WTC11 (cell line): ENCODE measurements at regions not wholly inside any gene's neighbourhood (a gene's known extent, or its start where the extent isn't known, plus 50 kb on each side); places are given as distances from the start of the nearest gene placed in this dataset.

Experiments used
- ATAC-seq: fragments of 200-7000 bp; cut with Tn5 transposase; 2 replicates; pipeline ENCODE4 v1.10.0; 2021; ENCODE audit warnings: mild to moderate bottlenecking, moderate library complexity
- CTCF ChIA-PET: fragments of 300-600 bp; sonication (Branson Sonifier 250); formaldehyde crosslinking; loops from one replicate; lab custom pipeline; 2021; ENCODE audit warnings: antibody characterized with exemption; lab: Charles Lee
- POLR2A ChIA-PET: fragments of 350-600 bp; sonication (Branson Sonifier 250); formaldehyde crosslinking; loops from one replicate; lab custom pipeline; 2021; ENCODE audit warnings: antibody characterized with exemption; lab: Charles Lee
- DNase-seq: peaks from one replicate; pipeline ENCODE4 v3.0.0; 2021; ENCODE audit warnings: low spot score
- H3K27ac Mint-ChIP-seq: 2 replicates; pipeline ENCODE4 v1.8.0; 2021; ENCODE audit warnings: mixed read lengths
- H3K27me3 Mint-ChIP-seq: 2 replicates; pipeline ENCODE4 v1.8.0; 2021; ENCODE audit warnings: low read depth, mild to moderate bottlenecking, moderate library complexity, mixed read lengths
- H3K36me3 Mint-ChIP-seq: 2 replicates; pipeline ENCODE4 v1.8.0; 2021; ENCODE audit warnings: mixed read lengths
- H3K4me1 Mint-ChIP-seq: 2 replicates; pipeline ENCODE4 v1.8.0; 2022; ENCODE audit warnings: mixed read lengths
- H3K4me3 Mint-ChIP-seq: 2 replicates; pipeline ENCODE4 v1.8.0; 2021; ENCODE audit warnings: mild to moderate bottlenecking, moderate library complexity, mixed read lengths
- H3K9me3 Mint-ChIP-seq: 2 replicates; pipeline ENCODE4 v1.8.0; 2021; ENCODE audit warnings: mixed read lengths
- AFF4 ChIP-seq: sonication (generic); formaldehyde crosslinking; IDR thresholded peaks from 2 replicates; pipeline ENCODE4 v1.8.1; 2023; ENCODE audit warnings: mild to moderate bottlenecking, missing genetic modification reagents, borderline replicate concordance
- ATF6 ChIP-seq: sonication (generic); formaldehyde crosslinking; IDR thresholded peaks from 2 replicates; pipeline ENCODE4 v1.8.1; 2023; ENCODE audit warnings: mild to moderate bottlenecking, missing genetic modification reagents
- CREB1 ChIP-seq: sonication (generic); formaldehyde crosslinking; IDR thresholded peaks from 2 replicates; pipeline ENCODE4 v1.8.0; 2023; ENCODE audit warnings: mild to moderate bottlenecking, missing genetic modification reagents
- E2F1 ChIP-seq: sonication (generic); formaldehyde crosslinking; IDR thresholded peaks from 2 replicates; pipeline ENCODE4 v1.8.0; 2022; ENCODE audit warnings: mild to moderate bottlenecking, missing genetic modification reagents
- E2F4 ChIP-seq: sonication (generic); formaldehyde crosslinking; IDR thresholded peaks from 2 replicates; pipeline ENCODE4 v1.8.1; 2022; ENCODE audit warnings: low read depth, mild to moderate bottlenecking, moderate library complexity, missing genetic modification reagents, borderline replicate concordance
- E2F5 ChIP-seq: sonication (generic); formaldehyde crosslinking; IDR thresholded peaks from 2 replicates; pipeline ENCODE4 v1.8.1; 2022; ENCODE audit warnings: mild to moderate bottlenecking, moderate library complexity, missing genetic modification reagents
- EMX1 ChIP-seq: fragments of 250-450 bp; sonication (Bioruptor Pico); IDR thresholded peaks from 2 replicates; pipeline ENCODE4 v1.8.0; 2021; ENCODE audit warnings: mild to moderate bottlenecking
- FOXK1 ChIP-seq: sonication (generic); formaldehyde crosslinking; IDR thresholded peaks from 2 replicates; pipeline ENCODE4 v1.8.0; 2022; ENCODE audit warnings: mild to moderate bottlenecking, moderate library complexity, missing genetic modification reagents
- JAZF1 ChIP-seq: fragments of 250-450 bp; sonication (Bioruptor Pico); IDR thresholded peaks from 2 replicates; pipeline ENCODE4 v1.9.0; 2021; ENCODE audit warnings: moderate library complexity, mild to moderate bottlenecking, inconsistent platforms
- MLX ChIP-seq: sonication (generic); formaldehyde crosslinking; IDR thresholded peaks from 2 replicates; pipeline ENCODE4 v1.8.1; 2023; ENCODE audit warnings: mild to moderate bottlenecking, missing genetic modification reagents, moderate library complexity
- MXD4 ChIP-seq: fragments of 250-450 bp; sonication (Bioruptor Pico); IDR thresholded peaks from 2 replicates; pipeline ENCODE4 v1.8.0; 2021; ENCODE audit warnings: mild to moderate bottlenecking, moderate library complexity, borderline replicate concordance
- MYBL2 ChIP-seq: sonication (generic); formaldehyde crosslinking; IDR thresholded peaks from 2 replicates; pipeline ENCODE4 v1.8.1; 2023; ENCODE audit warnings: mild to moderate bottlenecking, moderate library complexity, missing genetic modification reagents
- NFATC4 ChIP-seq: fragments of 250-450 bp; sonication (Bioruptor Pico); IDR thresholded peaks from 2 replicates; pipeline ENCODE4 v1.9.0; 2021; ENCODE audit warnings: mild to moderate bottlenecking
- NFE2L1 ChIP-seq: sonication (generic); formaldehyde crosslinking; IDR thresholded peaks from 2 replicates; pipeline ENCODE4 v1.8.1; 2023; ENCODE audit warnings: missing genetic modification reagents
- SMAD3 ChIP-seq: sonication (generic); formaldehyde crosslinking; IDR thresholded peaks from 2 replicates; pipeline ENCODE4 v1.8.0; 2022; ENCODE audit warnings: missing genetic modification reagents, mild to moderate bottlenecking, borderline replicate concordance
- SMAD4 ChIP-seq: sonication (generic); formaldehyde crosslinking; IDR thresholded peaks from 2 replicates; pipeline ENCODE4 v1.8.0; 2022; ENCODE audit warnings: mild to moderate bottlenecking, missing genetic modification reagents
- SOX15 ChIP-seq: fragments of 250-450 bp; sonication (Bioruptor Pico); IDR thresholded peaks from 2 replicates; pipeline ENCODE4 v1.9.0; 2021; ENCODE audit warnings: mild to moderate bottlenecking
- SP1 ChIP-seq: sonication (generic); formaldehyde crosslinking; conservative IDR thresholded peaks from 2 replicates; pipeline ENCODE4 v1.8.1; 2022; ENCODE audit warnings: missing genetic modification reagents
- TCF7 ChIP-seq: sonication (generic); formaldehyde crosslinking; IDR thresholded peaks from 2 replicates; pipeline ENCODE4 v1.8.0; 2022; ENCODE audit warnings: mild to moderate bottlenecking, low read depth, missing genetic modification reagents, moderate library complexity
- ZNF138 ChIP-seq: sonication (generic); formaldehyde crosslinking; conservative IDR thresholded peaks from 2 replicates; pipeline ENCODE4 v1.8.1; 2022; ENCODE audit warnings: mild to moderate bottlenecking, moderate library complexity, missing genetic modification reagents
- ZNF219 ChIP-seq: sonication (generic); formaldehyde crosslinking; IDR thresholded peaks from 2 replicates; pipeline ENCODE4 v1.8.0; 2023; ENCODE audit warnings: missing genetic modification reagents, mild to moderate bottlenecking, borderline replicate concordance
- ZNF317 ChIP-seq: sonication (generic); formaldehyde crosslinking; IDR thresholded peaks from 2 replicates; pipeline ENCODE4 v1.8.1; 2023; ENCODE audit warnings: low read depth, mild to moderate bottlenecking, moderate library complexity, missing genetic modification reagents, borderline replicate concordance
- ZNF423 ChIP-seq: fragments of 250-450 bp; sonication (Bioruptor Pico); IDR thresholded peaks from 2 replicates; pipeline ENCODE4 v2.1.2; 2022; ENCODE audit warnings: mild to moderate bottlenecking, moderate library complexity
- ZNF425 ChIP-seq: fragments of 250-450 bp; sonication (Bioruptor Pico); conservative IDR thresholded peaks from 2 replicates; pipeline ENCODE4 v1.9.0; 2021; ENCODE audit warnings: mild to moderate bottlenecking
- ZSCAN18 ChIP-seq: fragments of 250-450 bp; sonication (Bioruptor Pico); IDR thresholded peaks from 2 replicates; pipeline ENCODE4 v2.1.2; 2022; ENCODE audit warnings: mild to moderate bottlenecking, moderate library complexity

- Mint-ChIP-seq H3K27me3 (no peaks in the 10 kb centered on the region), H3K36me3 (no peaks in the 10 kb centered on the region), H3K9me3 (0 out of 2 replicates have a peak, but pooled peaks cover 6% of the 10 kb centered on the region), H3K4me1 (no peaks in the 10 kb centered on the region), H3K4me3 (no peak overlapping the region)
- POLR2A ChIA-PET: no interaction called here
- no peak for DNase-seq
- CTCF ChIA-PET: no interaction called here
- TF ChIP-seq E2F4 (CRISPR knock-in tag): no peak
- TF ChIP-seq MLX: no peak
- TF ChIP-seq FOXK1: no peak
- no peak for TF ChIP-seq NFATC4
- TF ChIP-seq SOX15 (CRISPR knock-in tag): no peak
- no peak for TF ChIP-seq EMX1 (CRISPR knock-in tag)
- no peak for TF ChIP-seq SP1 (CRISPR knock-in tag)
- no peak for TF ChIP-seq ZNF138 (CRISPR knock-in tag)
- no peak for TF ChIP-seq ZSCAN18
- TF ChIP-seq E2F1 (CRISPR knock-in tag): no peak
- TF ChIP-seq NFE2L1: no peak
- TF ChIP-seq ZNF425: no peak
- TF ChIP-seq ZNF219: no peak
- TF ChIP-seq, all 79 proteins: peak for 0
- no peak for ATAC-seq
- no peak overlapping the region for H3K27ac Mint-ChIP-seq
Observed at GRCh38 chr2:83725735-83726134, 733.3 kb downstream of the SUCLG1 start.

- Mint-ChIP-seq H3K27me3 (no peaks in the 10 kb centered on the region), H3K4me1 (no peaks in the 10 kb centered on the region), H3K36me3 (no peaks in the 10 kb centered on the region), H3K9me3 (no peaks in the 10 kb centered on the region; the same call in 1 of the 2 replicates), H3K27ac (no peak overlapping the region), H3K4me3 (no peak overlapping the region)
- ATAC-seq (no peak), DNase-seq (no peak)
- ChIA-PET CTCF (no interaction called here), POLR2A (no interaction called here)
- no peak for TF ChIP-seq AFF4
- TF ChIP-seq SMAD3: no peak
- TF ChIP-seq E2F5 (CRISPR knock-in tag): no peak
- TF ChIP-seq MYBL2: no peak
- TF ChIP-seq CREB1 (CRISPR knock-in tag): no peak
- no peak for TF ChIP-seq ZNF423 (CRISPR knock-in tag)
- no peak for TF ChIP-seq TCF7
- TF ChIP-seq ZNF317 (CRISPR knock-in tag): no peak
- no peak for TF ChIP-seq SMAD4 (CRISPR knock-in tag)
- no peak for TF ChIP-seq JAZF1
- TF ChIP-seq ATF6 (CRISPR knock-in tag): no peak
- no peak for TF ChIP-seq MXD4
Observed at GRCh38 chr2:83705146-83705545, 753.9 kb downstream of the SUCLG1 start.
